HepG2 (cell line): ENCODE measurements at regions not wholly inside any gene's neighbourhood (a gene's known extent, or its start where the extent isn't known, plus 50 kb on each side); places are given as distances from the start of the nearest gene placed in this dataset.

Experiments used
- ATAC-seq: fragments of 200-7000 bp; cut with Tn5 transposase; 3 replicates; pipeline ENCODE4 v1.9.1; 2020; ENCODE audit warnings: mild to moderate bottlenecking, moderate library complexity
- BruUV-seq: library from RNA; stranded (reverse); fragments of 400-500 nt; replicated peaks from 2 replicates; lab custom pipeline; 2021; lab: Mats Ljungman, UMichigan
- CTCF ChIA-PET: fragments of 300-600 bp; formaldehyde crosslinking; extraction: SDS; loops from one replicate; lab custom pipeline; 2021; ENCODE audit warnings: low total read pairs, inconsistent platforms, low intra/inter-chr PET ratio; lab: Yijun Ruan, JAX
- POLR2A ChIA-PET: fragments of 350-600 bp; sonication (Branson Sonifier 250); formaldehyde crosslinking; loops from one replicate; lab custom pipeline; 2020; ENCODE audit warnings: antibody characterized with exemption, inconsistent platforms; lab: Yijun Ruan, JAX
- DNase-seq: peaks from one replicate; pipeline ENCODE4 v3.0.0-alpha.2; 2015; ENCODE audit warnings: low spot score
- FAIRE-seq: peaks from 3 replicates; lab custom pipeline; 2011; peaks lifted over from hg19 to GRCh38; lab: Jason Lieb, UNC
- H2AFZ ChIP-seq: one replicate; pipeline ENCODE4 v1.6.1; 2011; ENCODE audit warnings: low read length, inconsistent platforms
- H3K27ac ChIP-seq: fragments of 300-600 bp; 3 replicates; pipeline ENCODE4 v1.8.0; 2011; ENCODE audit warnings: mixed run types, mild to moderate bottlenecking, mixed read lengths, low read length, inconsistent platforms; ENCODE audit not compliant: insufficient read depth; ENCODE audit errors: extremely low read length
- H3K27me3 ChIP-seq, 2 experiments: fragments of 200-600 bp in 1 of 2; 2 replicates in 1 of 2; 3 replicates in 1 of 2; pipeline versions ENCODE4 v1.6.0 to v1.8.0; 2011; ENCODE audit warnings: low read length in 2 of 2, mild to moderate bottlenecking in 2 of 2, moderate library complexity in 2 of 2, inconsistent platforms in 1 of 2; ENCODE audit not compliant: insufficient read depth in 2 of 2, control insufficient read depth in 1 of 2
- H3K36me3 ChIP-seq, 2 experiments: fragments of 200-600 bp in 1 of 2; replicated peaks in 1 of 2; 2 replicates in 1 of 2; 3 replicates in 1 of 2; pipeline versions ENCODE4 v1.5.1 to v1.8.0; 2011; ENCODE audit warnings: low read length in 2 of 2, inconsistent platforms in 1 of 2; ENCODE audit not compliant: insufficient read depth in 2 of 2, control insufficient read depth in 1 of 2
- H3K4me1 ChIP-seq: 2 replicates; pipeline ENCODE4 v1.5.1; 2012; ENCODE audit warnings: low read length, inconsistent platforms; ENCODE audit not compliant: insufficient read depth
- H3K4me2 ChIP-seq: 2 replicates; pipeline ENCODE4 v1.6.0; 2011; ENCODE audit warnings: low read depth, low read length, inconsistent platforms
- H3K4me3 ChIP-seq, 3 experiments: fragments of 200-600 bp in 1 of 3; sonication (generic), shearing (Covaris generic) in 1 of 3; replicated peaks in 1 of 3; 2 replicates each; pipeline ENCODE4 v1.5.1; 2011 to 2016; ENCODE audit warnings: low read length in 3 of 3, inconsistent platforms in 2 of 3, low read depth in 2 of 3, mild to moderate bottlenecking in 2 of 3, control low read depth in 1 of 3, mixed read lengths in 1 of 3; ENCODE audit not compliant: insufficient read depth in 1 of 3
- H3K79me2 ChIP-seq: one replicate; pipeline ENCODE4 v1.6.1; 2011; ENCODE audit warnings: low read length, inconsistent platforms; ENCODE audit not compliant: insufficient read depth
- H3K9ac ChIP-seq: 2 replicates; pipeline ENCODE4 v1.6.0; 2011; ENCODE audit warnings: mild to moderate bottlenecking, low read depth, low read length, inconsistent platforms; ENCODE audit not compliant: insufficient read depth
- H3K9me3 ChIP-seq: 2 replicates; pipeline ENCODE4 v1.5.1; 2012; ENCODE audit warnings: mild to moderate bottlenecking, low read length
- H4K20me1 ChIP-seq: 2 replicates; pipeline ENCODE4 v1.6.0; 2011; ENCODE audit warnings: inconsistent platforms, mild to moderate bottlenecking, low read length, moderate library complexity; ENCODE audit not compliant: insufficient read depth
- FOXP4 ChIP-seq: sonication (generic); formaldehyde crosslinking; IDR thresholded peaks from 2 replicates; pipeline ENCODE4 v1.4.0; 2020; ENCODE audit warnings: missing genetic modification reagents
- MXD3 ChIP-seq: IDR thresholded peaks from 2 replicates; pipeline ENCODE4 v1.6.1; 2016; ENCODE audit warnings: mild to moderate bottlenecking, missing biosample characterization, missing genetic modification reagents
- NCOA2 ChIP-seq: sonication (generic); formaldehyde crosslinking; IDR thresholded peaks from 2 replicates; pipeline ENCODE4 v1.8.0; 2022; ENCODE audit warnings: inconsistent platforms
- NFIC ChIP-seq: IDR thresholded peaks from 2 replicates; pipeline ENCODE4 v1.6.1; 2012; ENCODE audit warnings: mild to moderate bottlenecking, low read length, inconsistent platforms
- PPARG ChIP-seq: conservative IDR thresholded peaks from 2 replicates; pipeline ENCODE4 v1.6.1; 2016; ENCODE audit warnings: missing biosample characterization, missing genetic modification reagents
- TFAP4 ChIP-seq: sonication (generic); IDR thresholded peaks from 2 replicates; pipeline ENCODE4 v1.6.1; 2016; ENCODE audit warnings: low read depth, borderline replicate concordance
- TSC22D2 ChIP-seq: sonication (generic); formaldehyde crosslinking; IDR thresholded peaks from 2 replicates; pipeline ENCODE4 v1.5.1; 2020; ENCODE audit warnings: missing genetic modification reagents, mild to moderate bottlenecking, borderline replicate concordance
- ZNF18 ChIP-seq: sonication (generic); formaldehyde crosslinking; IDR thresholded peaks from 2 replicates; pipeline ENCODE4 v1.8.0; 2022; ENCODE audit warnings: mild to moderate bottlenecking, missing genetic modification reagents; ENCODE audit not compliant: insufficient replicate concordance
- ZNF275 ChIP-seq: sonication (generic); formaldehyde crosslinking; IDR thresholded peaks from 2 replicates; pipeline ENCODE4 v1.8.0; 2022; ENCODE audit warnings: missing genetic modification reagents, mild to moderate bottlenecking, inconsistent platforms, borderline replicate concordance
- ZNF615 ChIP-seq: sonication (generic); formaldehyde crosslinking; IDR thresholded peaks from 2 replicates; pipeline ENCODE4 v1.5.0; 2020; ENCODE audit warnings: mild to moderate bottlenecking, missing genetic modification reagents, borderline replicate concordance
- ZNF773 ChIP-seq: sonication (generic); formaldehyde crosslinking; IDR thresholded peaks from 2 replicates; pipeline ENCODE4 v1.4.0; 2020; ENCODE audit warnings: missing genetic modification reagents, borderline replicate concordance
- WGBS: methylation state at CpG from one replicate; pipeline ENCODE4 v1.1.6; 2017; ENCODE audit warnings: low lambda C conversion rate; 5-methylcytosine and 5-hydroxymethylcytosine counted together
- in situ Hi-C: cut with HindIII; loops from 2 replicates; pipeline ENCODE4 v1.10.0; 2017; ENCODE audit warnings: low pct_unique_long_range_greater_than_20kb; ENCODE audit not compliant: extremely low pct_ligation_motif_present
- intact Hi-C: fragments of 100-400 bp; cut with micrococcal nuclease; formaldehyde crosslinking; loops from one replicate; pipeline ENCODE4 v1.10.0; 2022; ENCODE audit not compliant: unreplicated experiment

- intact Hi-C loops (no loop called here), in situ Hi-C loops (no loop called here)
- ChIA-PET CTCF (no interaction called here), POLR2A (no interaction called here)
- no peaks in the 10 kb centered on the region for H3K79me2 ChIP-seq
- H3K27ac ChIP-seq = no peak overlapping the region
- no peak overlapping the region for H3K4me3 ChIP-seq
- H3K9ac ChIP-seq = no peak overlapping the region
- H2AFZ ChIP-seq = no peak overlapping the region
- WGBS = 3% methylated on average over 2 of the region's 2 CpGs
- TF ChIP-seq NCOA2 (CRISPR knock-in tag) (no peak), TSC22D2 (CRISPR knock-in tag) (no peak)
- no peaks in the 10 kb centered on the region for H3K27me3 ChIP-seq
- no peak overlapping the region for H3K4me2 ChIP-seq
- no peaks in the 10 kb centered on the region for H3K36me3 ChIP-seq
- DNase-seq (no peak), ATAC-seq (no peak), FAIRE-seq (no peak)
- H4K20me1 ChIP-seq = no peaks in the 10 kb centered on the region
- H3K4me1 ChIP-seq = no peaks in the 10 kb centered on the region
- no TSS peak for BruUV-seq
- H3K9me3 ChIP-seq = peaks cover 57% of the 10 kb centered on the region
Measured at GRCh38 chr9:22693156-22693555, 246.5 kb downstream of the DMRTA1 start.

- in situ Hi-C loops (no loop called here), intact Hi-C loops (no loop called here)
- ChIA-PET POLR2A (no interaction called here), CTCF (no interaction called here)
- Histone ChIP-seq H3K4me2 (no peak overlapping the region), H3K4me1 (no peaks in the 10 kb centered on the region), H3K36me3 (no peaks in the 10 kb centered on the region), H3K27ac (no peak overlapping the region), H3K9me3 (peaks cover 46% of the 10 kb centered on the region), H3K9ac (no peak overlapping the region), H3K79me2 (no peaks in the 10 kb centered on the region), H2AFZ (no peak overlapping the region), H4K20me1 (no peaks in the 10 kb centered on the region), H3K27me3 (no peaks in the 10 kb centered on the region), H3K4me3 (no peak overlapping the region)
- ATAC-seq (no peak), FAIRE-seq (no peak), DNase-seq (no peak)
- BruUV-seq = no TSS peak
- no peak for TF ChIP-seq ZNF275
- TF ChIP-seq NFIC = no peak
- TF ChIP-seq MXD3 (CRISPR knock-in tag) = no peak
- no peak for TF ChIP-seq ZNF18 (CRISPR knock-in tag)
- TF ChIP-seq FOXP4 (CRISPR knock-in tag) = no peak
- TF ChIP-seq ZNF615 (CRISPR knock-in tag) = no peak
- TF ChIP-seq PPARG (CRISPR knock-in tag) = no peak
- no peak for TF ChIP-seq ZNF773 (CRISPR knock-in tag)
- TF ChIP-seq TFAP4 = no peak
Measured at GRCh38 chr9:22700171-22700570, 253.5 kb downstream of the DMRTA1 start.
